Retinal pigment epithelial cell (primary cell): ENCODE measurements at regions not wholly inside any gene's neighbourhood (a gene's known extent, or its start where the extent isn't known, plus 50 kb on each side); places are given as distances from the start of the nearest gene placed in this dataset.

Experiments used
- DNase-seq: peaks from one replicate; pipeline ENCODE4 v3.0.0-alpha.2; 2010; ENCODE audit warnings: low read depth
- H3K4me3 ChIP-seq: 2 replicates; pipeline ENCODE4 v1.5.1; 2011; ENCODE audit warnings: mild to moderate bottlenecking, low read length, control low read depth, moderate library complexity
- CTCF ChIP-seq: conservative IDR thresholded peaks from 2 replicates; pipeline ENCODE4 v1.5.1; 2011; ENCODE audit warnings: low read depth, low read length, control low read depth, inconsistent platforms

DNA sequence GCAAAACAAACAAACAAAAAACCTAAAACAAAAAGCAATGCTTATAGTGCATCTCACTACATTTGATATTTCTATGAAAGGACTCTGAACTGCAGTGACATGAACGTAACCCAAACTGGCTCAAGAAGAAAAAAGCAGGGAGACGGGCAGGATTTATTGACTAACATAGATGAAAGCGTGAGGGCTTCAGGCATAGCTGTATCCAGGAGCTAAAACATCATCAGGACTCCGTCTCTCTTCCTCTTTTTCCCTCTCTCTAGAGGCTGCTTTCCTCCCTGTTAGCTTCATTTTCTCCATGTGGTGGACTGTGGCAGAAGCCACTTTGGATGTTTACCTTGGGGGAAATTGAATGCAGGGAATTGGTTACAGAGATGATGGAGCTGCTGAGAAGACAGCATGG, 418.2 kb upstream of the PROK2 start:
- DNase-seq, result no peak
- no peak overlapping the region for H3K4me3 ChIP-seq
- TF ChIP-seq CTCF, result no peak

DNA sequence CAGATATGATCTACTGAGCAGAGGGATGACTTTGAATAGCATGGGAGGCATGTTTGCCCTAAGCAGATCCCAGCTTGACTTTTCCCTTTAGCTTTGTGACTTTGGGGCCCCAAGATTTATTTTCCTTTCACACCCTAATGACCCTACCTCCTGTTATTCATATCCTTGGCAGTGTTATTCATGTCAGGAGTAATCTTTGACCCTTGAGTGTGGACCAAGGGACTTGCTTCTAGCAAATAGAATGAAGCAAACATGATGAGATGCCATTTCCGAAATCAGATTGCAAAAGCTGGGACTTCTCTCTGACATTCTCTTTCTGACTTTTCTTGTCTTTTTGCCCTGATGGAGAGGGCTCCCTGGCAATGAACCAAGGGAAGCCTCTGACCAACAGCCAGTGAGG, 415.4 kb upstream of the PROK2 start:
- no peak for DNase-seq
- no peak for TF ChIP-seq CTCF
- H3K4me3 ChIP-seq, result no peak overlapping the region

- DNase-seq, result no peak
- no peak overlapping the region for H3K4me3 ChIP-seq
- no peak for TF ChIP-seq CTCF
These were observed 414.6 kb upstream of the PROK2 start for GRCh38 chr3:72199530-72199929.

DNA sequence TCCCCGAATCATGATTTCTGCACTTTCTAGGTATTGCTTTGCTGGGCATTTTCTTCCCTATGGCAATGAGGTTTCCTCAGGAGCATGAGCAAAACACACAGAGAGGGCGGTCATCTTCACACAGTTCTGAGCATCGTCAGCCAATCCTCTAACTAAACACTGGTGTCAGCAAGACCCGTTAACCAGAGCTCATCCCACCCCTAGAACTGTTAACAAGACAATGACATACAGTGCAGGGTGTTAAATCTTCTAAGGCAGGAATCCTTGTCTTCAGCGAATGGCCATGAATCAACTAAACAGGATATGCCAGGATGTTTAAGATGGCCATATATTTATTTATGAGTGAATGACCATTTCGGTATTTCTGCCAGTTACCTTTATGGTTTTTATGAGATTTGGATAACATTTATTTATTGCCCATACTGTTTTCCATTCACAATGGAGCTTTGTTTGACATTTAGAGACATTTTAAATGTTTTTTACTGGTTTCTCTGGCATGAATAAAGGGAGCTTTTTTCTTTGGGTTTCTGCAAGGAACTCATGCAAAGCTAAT, 411.5 kb upstream of the PROK2 start:
- no peak for DNase-seq
- no peak for TF ChIP-seq CTCF

DNA sequence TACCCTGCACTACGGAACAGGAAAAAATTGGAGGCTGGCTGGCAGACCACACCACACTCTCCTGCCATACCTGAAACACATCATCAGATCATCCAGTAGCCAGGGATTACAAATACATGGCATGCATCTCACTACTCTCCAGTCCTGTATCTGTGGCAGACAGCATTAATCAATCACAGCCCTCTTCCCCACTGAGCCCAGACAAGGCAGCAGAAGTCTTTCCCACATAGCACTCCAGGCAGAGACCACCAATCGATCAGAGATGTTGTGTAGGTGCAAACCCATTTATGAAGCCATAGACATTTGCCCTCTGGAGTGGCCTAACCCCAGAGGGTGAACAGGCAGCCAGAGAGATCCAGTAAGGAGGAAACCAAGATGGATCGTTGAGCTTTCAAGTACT, 410.9 kb upstream of the PROK2 start:
- H3K4me3 ChIP-seq, result no peak overlapping the region
- no peak for TF ChIP-seq CTCF
- no peak for DNase-seq

More for the DNA sequence above, 411.5 kb upstream of the PROK2 start:
- H3K4me3 ChIP-seq, result no peak overlapping the region

DNA sequence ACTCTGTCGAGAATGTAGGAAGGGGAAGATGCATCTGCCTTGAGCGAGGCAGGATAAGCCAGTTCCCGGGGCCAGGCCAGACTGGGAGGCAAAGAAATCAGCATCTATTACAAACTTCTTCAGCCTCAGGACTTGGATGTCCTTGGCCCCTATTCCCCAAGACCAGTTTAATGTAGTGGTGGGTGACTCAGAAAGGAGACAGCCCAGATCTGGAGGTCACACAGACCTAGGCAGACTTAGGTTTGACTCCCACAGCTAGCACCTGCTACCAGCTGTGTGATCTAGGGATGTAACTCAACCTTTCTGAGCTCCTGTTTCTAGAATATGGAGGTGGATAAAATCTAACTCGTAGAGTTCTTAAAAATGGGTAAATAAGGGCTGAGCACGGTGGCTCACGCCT, 409.5 kb upstream of the PROK2 start:
- TF ChIP-seq CTCF, result no peak
- no peak overlapping the region for H3K4me3 ChIP-seq
- DNase-seq, result no peak

DNA sequence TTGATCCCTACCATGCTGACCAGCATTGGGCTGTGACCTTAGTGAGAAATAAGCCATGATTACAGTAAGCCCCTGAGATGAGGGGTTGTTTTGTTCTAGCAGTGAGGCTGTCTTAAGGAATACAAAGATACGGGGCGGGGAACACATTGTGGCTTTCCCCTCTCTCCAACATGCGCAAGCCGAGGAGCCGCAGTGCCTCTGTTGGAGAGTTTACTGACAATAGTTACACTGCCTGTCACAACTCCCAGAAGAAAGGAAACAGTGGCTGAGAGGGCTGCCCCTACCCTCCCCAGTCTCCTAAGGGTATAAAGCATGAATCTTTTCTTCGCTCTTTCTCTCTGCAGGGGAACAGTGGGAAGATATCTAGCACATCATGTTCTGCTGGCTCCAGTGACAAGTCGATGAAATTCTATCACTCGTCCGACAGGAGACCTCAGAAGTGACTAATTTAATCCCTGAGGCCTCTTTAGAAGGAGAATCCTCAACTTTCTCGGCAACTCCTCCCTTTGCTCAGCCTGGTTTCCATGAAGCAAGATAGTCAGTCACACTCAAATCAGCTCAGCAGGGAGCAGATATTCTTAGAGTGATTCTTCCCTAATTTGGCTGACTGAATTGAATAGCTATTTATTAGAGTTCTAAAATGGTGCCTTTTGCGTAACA, 409.0 kb upstream of the PROK2 start:
- TF ChIP-seq CTCF, result no peak
- DNase-seq, result no peak

More for the DNA sequence above, 409.0 kb upstream of the PROK2 start:
- H3K4me3 ChIP-seq, result no peak overlapping the region
